Superior temporal gyrus (tissue), 1 donor: ENCODE measurements at regions not wholly inside any gene's neighbourhood (a gene's known extent, or its start where the extent isn't known, plus 50 kb on each side); places are given as distances from the start of the nearest gene placed in this dataset.

Source experiments
- DNase-seq: peaks from one replicate; pipeline ENCODE4 v3.0.0-alpha.2; 2016; ENCODE audit errors: extremely low spot score

DNA sequence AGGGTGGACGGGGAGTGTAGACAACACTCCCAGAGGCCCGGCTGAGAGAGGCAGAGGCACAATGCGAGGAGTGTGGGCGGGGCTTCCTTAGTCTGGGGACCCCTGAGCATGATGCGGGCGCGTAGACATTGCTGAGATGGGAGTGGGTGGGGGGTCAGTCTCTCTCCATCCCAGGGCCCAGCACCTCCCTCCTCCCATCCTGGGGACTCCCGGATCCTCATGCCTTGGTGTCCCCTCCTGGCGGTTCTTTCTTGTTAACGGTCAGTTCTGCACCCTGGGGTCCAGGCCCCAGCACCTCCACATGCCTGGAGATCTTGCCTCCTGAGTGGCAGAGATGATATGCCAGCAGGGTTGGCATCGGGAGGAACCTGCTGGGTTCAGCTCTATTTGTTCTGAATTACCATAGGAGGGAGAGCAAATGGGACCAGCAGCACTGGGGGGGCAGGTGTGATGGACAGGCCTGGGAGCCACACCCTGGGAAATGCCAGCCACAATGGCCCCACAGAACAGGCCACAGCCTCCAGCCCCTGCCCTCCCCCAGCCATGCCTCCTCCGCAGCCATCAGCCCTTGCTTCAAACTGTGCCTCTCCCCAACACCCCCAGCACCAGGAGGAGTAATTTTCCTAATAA, 55.7 kb downstream of the RTL6 start:
- DNase-seq: no peak

DNA sequence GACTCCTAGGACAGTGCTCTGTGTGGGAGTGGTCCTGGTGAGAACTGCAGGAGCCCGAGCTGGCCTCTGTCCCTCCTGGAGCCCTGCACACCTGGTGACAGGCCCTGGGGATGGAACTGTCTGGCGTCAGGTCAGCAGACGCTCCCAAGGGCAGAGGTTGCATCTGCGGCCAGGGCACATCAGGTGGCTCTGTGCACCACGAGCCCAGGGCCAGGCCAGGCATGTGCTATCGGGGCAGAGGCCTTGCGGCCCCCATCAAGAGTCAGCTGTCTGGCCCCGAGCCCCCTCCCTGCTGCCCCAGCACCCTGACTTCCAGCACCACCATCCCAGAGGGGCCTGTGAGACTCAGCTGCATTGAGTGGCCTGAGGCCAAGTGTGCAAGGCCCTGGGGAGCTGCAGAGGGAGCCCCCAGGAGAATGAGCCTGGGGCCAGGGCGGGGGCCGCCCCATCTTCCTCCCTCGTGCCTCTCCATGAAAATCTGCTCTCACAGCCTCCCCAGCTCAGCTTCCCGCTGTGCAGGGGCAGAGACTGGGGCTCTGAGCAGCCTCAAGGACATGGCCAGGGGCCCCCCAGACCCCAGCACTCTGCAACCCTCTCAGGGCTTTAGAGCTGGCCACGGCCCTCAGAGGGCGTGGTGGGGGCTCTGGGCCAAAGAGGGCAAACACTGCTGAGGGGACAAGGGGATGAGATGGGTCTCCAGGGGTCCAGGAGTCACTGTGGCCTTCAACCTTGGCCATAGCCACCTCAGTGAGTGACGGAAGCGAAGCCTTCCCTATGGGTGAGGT, 56.4 kb downstream of the RTL6 start:
- no peak for DNase-seq

DNA sequence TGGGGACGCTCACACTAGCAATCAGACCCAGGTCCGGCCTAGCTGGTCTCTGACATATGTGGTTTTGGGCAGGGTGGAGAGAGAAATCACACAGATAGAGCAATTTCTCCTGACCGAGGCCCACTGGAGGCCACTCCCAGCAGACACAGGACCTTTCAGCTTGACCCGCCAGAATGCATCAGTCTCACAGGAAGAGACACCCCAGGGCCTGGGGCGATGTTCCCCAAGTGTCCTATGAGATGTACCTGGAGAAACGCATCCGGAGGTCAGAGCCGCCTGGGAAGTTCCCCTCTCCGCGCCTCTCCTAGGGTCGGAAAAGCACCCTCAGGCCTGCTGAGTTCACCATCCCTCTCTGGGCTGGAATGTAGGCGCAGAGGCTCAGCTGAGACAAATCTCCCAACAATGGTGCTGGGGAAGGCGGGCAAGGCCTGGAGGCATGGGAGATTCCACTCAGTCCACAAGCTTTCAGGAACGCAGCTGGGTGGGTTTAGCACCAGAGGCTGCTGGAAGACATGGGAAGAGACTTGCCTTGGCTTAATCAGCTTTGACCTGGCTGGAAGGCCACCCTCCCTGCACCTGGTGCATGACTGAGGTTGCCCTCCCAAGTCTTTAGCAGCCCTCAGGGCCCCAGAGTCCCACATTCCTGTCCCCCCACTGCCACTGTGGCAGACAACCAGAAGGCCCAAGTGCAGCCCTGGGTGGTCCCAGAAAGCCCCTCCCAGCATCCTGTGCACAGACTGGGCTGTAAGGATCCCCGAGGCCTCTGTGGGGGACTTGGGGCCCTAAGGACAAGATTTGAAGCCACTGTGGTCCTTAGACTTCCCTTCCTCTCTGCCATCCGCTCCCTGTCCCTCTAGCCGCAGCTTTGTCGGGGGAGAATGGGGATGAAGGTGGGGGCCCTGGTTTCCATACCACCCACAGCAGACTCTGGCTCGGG, 57.5 kb downstream of the RTL6 start:
- DNase-seq: no peak

DNA sequence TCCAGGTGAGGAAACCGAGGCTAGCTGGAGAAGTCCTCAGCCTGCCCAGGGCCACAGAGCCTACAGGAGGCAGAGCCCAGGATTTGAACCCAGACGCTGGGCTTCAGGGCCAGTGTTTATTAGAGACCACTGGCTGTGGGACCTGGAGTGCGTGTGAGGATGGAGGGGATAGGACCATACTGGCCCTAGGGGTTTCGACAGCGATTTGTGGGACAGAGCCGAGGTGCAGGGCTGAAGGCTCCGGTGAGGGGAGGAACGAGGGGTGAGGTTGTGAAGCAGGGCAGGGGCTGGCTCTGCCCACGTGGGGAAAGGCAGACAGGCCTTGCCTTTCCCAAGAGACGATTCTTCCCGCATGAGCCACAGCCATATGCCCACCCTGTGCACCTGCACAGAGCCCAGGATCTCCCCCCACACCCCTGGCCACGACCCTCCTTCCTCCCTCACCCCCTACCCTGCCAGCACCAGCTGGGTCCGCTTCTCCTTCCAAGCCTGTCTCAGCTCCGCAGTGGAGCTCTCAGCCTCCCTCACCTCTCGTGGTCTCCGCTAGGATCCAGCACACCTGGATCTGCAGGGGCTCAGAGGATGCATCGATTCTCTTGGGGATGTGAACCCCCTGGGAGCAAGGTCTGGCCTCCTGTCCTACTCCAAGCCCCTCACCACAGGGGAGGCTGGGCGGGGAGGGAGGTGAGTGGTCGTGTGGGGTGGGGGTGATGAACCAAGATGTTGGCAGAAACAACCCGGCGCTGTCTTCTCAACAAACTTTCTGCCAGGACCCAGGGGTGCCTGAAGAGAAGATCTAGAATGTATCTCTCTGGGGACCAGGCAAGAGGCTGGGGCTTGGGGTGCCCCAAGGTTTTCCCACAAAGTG, 58.4 kb downstream of the RTL6 start:
- DNase-seq: no peak

DNA sequence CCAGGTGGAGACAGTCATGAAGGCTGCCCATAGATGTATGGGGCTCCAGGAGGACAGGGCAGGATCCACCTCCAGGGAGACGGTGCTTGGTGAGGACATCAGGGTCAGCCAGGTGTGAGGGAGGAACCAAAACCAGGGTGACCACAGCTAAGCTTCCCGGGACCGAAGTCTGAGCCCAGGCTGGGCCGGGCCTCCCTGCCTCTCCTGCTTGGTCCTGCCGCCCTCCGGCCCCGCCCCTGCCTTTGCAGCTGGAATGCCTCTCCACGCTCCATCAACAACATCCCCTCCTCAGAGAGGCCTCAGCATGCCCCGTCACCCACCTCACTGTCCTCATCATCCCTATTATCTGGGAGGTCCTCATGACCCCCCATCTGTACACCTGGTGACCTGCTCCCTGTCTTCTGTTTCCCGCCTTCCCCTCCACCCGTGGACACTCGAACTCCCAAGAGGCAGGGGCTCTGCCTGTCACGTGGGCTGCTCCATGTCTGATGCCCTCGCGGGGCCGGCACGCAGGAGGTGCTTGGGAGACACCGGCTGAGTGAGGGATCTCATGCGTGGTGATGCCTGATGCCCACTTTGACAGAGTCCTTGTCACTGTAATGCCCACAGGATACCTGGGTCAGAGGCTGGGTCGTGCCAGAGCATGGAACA, 59.4 kb downstream of the RTL6 start:
- no peak for DNase-seq

DNA sequence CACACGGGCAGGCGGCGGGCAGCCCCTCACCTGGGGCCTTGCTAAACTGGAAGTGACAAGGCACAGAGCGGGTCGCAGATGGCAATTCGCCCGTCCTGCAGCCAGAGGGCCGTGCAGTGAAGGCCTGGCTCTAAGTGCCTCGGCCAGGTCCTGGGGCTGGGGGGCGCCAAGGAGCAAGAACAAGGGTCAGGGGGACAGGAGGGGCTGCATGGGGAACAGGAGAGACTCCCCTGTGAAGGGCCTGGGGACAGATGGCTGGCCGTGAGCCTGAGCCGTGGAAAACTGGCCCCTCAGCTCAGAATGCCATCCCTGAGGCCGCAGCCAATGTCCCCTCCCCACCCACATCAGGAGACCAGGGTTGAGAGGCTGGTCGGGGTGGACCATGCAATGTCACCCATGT, 60.0 kb downstream of the RTL6 start:
- no peak for DNase-seq

DNA sequence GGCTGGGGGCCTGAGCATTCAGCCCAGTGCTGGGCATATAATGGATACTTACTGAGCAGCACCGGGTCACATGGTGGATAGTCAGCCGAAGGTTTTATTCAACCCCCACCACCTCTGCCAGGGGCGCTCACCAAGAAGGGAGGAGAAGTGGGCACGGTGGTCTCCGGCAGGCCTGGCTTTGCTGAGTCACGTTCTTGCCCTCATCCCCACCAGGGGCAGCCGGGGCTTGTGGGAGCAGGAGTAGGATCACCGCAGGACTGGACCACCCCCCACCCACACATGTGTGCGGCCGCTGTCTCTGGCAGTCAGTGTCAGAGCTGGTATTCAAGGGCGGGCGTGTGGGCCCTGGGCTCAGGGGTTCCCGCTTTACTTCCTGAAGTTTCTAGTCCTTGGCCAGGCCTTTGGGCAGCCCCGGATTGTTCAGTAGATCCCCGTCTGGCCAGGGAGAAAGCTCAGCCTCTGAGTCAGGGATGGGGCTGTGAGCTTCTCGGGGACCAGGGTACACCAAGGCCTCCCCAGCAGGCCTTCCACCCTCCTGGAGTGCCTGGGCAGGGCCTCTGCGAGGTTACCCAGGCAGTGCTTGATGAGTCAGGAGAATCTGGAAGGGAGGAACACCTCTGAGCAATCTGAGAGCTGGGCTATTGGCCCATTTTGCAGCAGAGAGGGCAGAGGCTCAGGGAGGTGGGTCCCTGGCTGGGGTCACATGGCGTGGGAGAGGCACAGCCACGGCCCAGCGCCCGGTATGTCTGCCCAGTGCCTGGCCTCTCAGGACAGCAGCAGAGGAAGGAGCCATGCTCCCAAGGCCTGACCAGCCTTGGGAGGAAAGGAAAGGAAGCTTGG, 60.6 kb downstream of the RTL6 start:
- DNase-seq: no peak

DNA sequence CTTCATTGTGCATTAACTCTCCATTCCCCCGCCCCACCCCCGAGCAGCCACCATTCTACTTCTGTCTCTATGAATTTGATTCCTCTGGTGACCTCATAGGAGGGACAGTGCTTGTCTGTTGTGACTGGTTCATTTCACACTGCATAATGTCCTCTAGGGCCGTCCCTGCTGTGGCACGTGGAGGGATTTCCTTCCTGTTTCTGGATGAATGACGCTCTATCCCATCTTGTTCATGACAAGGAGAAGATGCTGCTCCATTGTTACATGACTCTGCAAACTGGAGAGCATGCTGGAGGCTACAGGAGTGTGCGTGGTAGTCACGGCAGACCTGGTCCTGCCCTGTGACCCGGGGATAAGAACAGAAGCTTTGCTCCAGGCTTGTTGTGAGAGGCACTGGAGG, 61.3 kb downstream of the RTL6 start:
- no peak for DNase-seq

DNA sequence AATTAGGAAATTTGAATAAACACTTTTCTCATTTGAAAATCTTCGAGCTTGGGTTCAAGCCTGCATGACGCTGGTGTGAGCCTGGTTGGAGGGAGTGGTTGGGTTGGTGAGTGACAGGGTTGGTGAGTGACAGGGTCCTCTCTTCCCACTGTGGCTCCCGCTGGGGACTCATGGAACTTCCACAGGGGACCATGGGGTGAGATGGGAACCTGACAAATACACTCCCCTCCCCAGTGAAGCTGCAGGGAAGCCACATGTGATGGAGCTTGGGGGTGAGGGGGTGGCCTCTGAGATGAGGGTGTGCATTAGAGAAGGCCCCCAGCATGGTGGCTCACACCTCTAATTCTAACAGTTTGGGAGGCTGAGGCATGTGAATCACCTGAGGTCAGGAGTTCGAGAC, 66.8 kb downstream of the RTL6 start:
- DNase-seq: no peak

DNA sequence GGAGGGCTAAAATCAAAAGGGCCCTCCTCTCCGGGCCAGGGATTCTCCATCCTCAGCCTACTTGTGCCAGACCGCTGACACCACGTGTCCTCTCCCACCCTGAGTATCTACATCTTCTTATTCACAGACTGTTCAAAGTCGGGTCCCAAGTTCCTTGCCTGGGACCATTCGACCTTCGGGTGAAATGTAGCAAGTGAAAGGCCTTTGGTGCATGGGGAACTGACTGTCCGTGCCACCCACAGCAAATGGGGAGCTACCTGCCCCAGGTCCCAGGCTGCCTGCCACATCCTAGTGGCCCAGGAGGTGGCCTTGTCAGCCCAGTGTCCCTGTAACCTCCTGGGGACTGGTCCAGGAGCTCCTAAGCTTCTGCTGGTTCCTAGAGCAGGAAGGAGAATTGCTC, 67.3 kb downstream of the RTL6 start:
- DNase-seq: no peak

DNA sequence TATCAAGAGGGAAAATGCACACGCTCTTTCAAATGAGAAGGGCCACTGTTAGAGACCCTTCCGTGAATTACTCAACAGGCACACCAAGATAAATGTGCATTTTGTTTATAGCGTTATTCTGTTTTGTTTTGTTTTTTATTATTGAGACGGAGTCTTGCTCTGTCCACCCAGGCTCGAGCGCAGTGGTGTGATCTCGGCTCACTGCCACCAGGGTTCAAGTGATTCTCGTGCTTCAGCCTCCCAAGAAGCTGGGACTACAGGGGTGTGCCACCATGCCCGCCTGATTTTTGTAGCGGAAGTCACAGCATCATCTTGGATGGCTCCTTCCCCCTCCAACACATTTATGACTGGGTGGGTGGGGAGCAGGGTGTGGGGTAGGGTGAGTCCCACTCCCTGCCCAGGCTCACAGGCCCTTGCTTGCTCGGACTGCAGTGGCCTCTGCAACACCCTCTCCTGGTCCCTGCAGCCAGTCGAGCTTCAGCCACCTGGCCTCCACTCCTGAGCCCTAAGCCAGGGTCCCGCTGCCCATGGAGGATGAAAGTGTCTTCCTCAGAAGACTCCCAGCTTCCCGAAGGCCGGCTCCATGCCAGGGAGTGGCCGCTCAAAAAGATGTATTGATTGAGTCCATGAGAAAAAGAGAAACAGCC, 68.0 kb downstream of the RTL6 start:
- no peak for DNase-seq

DNA sequence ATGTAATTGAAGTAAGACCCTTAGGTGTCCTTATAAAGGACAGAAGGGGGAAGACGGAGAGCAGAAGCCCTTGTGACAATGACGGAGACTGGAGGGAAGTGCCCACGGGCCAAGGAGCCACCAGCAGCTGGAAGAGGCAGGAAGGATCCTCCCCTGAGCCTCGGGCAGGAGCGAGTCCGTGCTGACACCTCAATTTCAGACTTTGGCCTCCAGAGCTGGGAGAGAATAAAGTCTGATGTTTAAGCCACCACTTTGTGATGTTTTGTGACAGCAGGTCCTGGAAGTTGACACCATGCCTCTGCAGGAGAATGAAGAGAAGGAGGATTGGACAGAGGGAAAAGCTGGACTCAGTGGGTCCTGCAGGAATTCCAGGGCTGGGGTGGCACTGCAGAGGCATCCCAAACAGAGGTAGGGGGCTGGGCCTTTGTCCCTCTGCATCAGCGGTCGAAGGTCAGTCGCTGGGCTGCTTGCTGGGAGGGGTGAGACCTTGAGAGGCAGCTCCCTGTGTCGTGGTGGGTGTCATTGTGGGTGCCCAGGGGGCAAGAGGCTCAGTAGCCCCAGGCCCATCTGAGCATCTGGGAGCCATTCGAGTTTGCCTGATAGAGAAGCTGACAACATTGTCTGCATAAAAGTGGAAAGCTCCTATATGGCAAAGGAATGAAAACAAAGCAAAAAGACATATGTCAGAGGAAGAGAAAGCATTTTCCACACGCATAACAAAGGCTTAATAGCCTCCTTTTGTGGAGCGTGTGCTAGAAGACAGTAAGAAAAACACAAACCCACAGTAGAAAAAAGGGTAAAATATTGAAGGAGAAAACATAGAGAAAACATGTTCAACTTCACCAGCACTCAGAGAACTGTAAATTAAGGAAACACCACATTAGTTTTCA, 68.8 kb downstream of the RTL6 start:
- no peak for DNase-seq

DNA sequence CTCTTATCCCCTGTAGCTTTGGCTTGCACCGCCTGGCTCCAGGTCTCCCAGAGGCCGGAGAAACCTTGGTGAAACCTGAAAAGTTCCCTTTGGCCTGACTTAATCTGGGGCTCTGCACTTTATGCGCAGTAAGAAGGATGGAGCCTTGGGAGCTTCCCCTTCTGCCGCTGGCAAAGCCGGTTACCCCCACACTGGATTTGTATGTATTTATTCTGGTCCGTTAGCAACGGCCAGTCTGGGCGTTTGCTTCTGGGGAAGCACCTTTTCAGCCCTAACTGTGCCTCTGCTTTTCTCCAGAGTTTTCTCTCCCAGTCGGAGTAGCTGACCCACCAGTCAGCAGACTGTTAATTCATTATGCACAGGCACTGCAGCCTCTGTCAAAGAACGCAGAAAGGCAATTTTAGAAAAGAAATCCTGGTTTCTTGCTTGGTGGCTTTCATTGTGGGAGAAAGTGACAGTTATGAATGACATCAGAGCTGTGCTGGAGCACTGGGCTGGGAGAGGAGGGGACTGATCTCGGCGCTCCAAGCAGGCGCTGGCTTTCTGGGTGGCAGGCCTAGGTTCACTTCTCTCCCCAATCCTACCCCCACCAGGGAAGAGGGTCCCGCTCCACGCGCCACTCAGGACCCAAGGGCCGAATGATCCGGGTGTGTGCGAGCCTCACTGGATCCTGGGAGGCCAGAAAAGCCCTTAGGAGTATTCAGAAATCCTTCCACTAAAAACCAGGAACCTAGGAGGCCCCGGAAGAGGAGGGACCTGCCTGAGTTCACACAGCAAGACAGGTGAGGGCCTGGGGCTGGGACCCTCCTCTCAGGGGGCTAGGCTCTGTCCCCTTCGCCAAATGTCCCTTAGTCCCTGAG, 70.2 kb downstream of the RTL6 start:
- no peak for DNase-seq

DNA sequence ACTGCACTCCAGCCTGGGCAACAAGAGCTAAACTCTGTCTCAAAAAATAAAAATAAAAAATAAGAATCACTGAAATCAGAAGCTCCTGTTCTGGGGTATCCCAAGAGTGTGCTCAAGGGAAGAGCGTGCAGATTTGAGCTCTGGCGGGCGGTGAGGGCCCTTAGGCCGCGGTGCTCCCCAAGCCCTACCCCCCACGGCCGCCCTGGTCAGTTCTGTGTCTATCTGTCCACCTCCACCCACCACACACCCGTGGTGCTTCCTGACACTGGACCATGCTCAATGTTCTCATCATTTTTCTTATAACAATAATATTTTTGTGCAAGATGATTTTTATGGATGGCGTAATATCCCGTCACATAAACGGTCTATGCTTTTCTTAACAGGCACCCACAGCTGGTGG, 71.1 kb downstream of the RTL6 start:
- no peak for DNase-seq

DNA sequence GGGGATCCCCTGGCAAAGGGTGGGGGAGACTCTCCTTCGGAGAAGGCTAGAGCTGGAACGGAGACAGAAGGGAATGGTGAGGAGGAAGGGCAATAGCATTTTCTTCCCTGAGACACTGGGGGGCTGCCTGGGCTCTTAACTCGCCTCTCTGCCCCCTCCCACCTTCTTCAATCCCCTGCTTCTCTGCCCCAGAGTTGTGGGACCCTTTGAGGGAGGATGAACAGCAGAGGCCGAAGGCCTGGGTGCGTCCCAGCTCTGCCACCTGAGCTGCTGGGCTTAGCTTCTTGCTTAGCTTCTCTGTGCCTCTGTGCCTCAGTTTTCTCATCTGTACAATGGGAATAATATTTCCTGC, 72.4 kb downstream of the RTL6 start:
- DNase-seq: no peak

DNA sequence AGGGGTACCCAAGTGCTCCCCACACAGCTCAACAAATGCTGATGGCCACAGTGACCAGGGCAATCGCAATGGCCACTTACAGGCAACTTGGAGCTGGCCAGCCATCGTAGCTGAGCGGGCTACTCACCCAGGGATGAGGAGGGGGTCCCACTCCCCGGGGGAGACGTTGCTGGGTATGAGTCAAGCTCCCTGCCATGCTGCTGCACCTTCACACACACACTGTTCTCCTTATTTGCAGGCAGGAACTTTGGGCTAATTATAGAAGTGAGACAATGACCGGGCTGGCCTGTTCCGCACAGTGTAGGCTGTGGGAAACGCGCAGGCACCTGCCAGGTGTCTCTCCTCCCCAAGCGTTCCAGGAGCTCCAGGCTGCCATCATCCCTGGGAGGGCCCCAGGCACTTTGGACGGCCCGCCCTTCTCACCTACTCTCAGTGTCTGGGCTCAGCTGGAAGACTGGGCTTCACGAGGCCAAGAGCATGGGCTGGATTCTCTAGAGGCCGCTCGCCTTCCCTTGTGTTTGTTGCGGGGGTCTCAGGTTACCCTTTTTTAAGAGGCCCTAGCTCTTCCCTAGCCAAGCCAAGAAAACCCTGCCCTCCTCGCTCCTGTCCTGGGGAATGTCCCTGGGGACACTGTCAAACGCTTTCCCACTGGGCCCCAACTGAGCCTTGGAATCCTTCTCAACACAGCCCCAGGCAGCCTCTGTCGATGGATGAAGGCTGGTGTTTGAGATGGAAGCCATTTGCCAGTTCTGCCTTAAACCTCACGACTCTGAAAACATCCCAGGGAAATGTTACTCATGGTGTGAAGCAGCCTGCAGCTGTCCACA, 73.0 kb downstream of the RTL6 start:
- DNase-seq: no peak

DNA sequence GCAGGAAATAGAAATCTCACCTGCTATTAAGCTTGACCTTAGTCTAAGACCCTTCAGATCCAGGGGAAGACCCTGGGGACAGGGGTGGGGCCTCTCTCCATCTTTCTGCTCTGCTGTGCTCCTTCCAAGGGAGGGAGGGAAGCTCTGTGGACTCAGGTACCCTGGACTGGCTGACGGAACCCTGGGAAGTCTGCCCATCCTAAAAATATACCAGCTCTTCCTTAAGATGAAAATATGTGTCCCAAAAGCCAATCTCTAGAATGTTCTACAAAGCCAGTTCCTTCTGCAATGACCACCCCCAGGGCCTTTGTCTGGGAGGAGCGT, 73.7 kb downstream of the RTL6 start:
- no peak for DNase-seq
